Limb (tissue), 2 donors: ENCODE measurements at regions not wholly inside any gene's neighbourhood (a gene's known extent, or its start where the extent isn't known, plus 50 kb on each side); places are given as distances from the start of the nearest gene placed in this dataset.
"Not testable (repeated sequence)": the region's sequence is repeated elsewhere in the genome, so short reads cannot be mapped to it uniquely, and the experiment has no call there.

Source experiments
- DNase-seq, 2 donors: peaks; one replicate each; pipeline ENCODE4 v3.0.0-alpha.2; 2016; ENCODE audit errors: extremely low spot score in 2 of 2

DNA sequence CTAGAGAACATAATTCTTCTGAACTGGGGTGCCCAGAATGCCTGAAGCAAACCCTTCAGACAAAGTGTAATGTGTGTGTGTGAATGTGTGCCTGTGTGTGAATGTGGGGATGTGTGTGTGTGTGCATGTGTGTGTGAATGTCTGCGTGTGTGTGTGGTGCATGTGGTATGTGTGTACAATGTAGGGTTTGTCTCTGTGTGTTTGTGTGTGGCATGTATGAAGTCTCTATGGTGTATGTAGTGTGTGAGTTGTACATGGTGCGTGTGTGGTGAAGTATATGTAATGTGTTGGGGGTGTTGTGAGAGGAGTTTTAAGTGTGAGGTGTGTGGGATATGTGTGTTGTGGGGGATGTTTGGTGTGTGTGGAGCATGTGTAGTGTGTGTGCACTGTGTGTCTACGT is 129.3 kb upstream of the SOX11 start:
- no peak for DNase-seq

DNA sequence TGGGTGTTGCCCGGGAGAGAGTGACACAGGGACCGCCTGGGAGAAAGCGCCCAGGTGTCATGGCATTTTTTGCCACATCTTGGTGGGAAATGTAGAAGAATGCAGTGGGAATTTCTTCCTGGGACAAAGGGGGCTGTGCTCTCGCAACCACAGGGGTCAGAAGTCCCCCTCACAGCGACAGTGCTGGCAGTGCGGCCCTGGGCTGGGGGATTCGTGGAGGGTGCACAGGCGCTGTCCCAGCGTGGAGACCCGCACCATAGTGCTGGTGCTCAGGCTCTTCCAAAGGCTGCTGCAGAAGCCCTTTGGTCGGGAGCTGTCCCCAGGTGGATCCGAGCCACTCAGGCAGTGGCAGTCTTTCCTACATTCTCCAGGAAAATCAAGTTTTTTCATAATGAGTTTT is 128.8 kb upstream of the SOX11 start:
- DNase-seq, result no peak

GRCh38 chr2:5569256-5569655 is 122.9 kb upstream of the SOX11 start:
- DNase-seq, result no peak

DNA sequence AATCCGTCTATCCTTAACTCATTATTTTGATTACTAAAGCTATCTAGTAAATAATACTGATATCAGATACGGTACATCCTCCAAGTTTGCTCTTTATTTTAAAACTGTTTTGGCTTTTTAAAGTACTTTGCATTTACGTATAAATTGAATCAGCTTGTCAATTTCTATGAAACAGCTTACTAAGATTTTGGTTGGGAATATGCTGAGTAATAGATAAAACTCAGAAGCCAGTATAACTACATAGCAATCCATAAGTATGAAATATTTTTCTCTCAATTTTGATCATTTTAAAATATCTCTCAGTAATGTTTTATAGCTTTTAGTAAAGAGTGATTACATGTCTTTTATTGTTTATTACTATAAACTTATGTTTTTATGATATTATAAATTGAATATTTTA is 116.2 kb upstream of the SOX11 start:
- DNase-seq, result no peak

- DNase-seq, result no peak
Observed at GRCh38 chr2:5587766-5588165, 104.4 kb upstream of the SOX11 start.

- no peak for DNase-seq
Observed at GRCh38 chr2:5588601-5589000, 103.6 kb upstream of the SOX11 start.

GRCh38 chr2:5589183-5589582 is 103.0 kb upstream of the SOX11 start:
- DNase-seq, result no peak

DNA sequence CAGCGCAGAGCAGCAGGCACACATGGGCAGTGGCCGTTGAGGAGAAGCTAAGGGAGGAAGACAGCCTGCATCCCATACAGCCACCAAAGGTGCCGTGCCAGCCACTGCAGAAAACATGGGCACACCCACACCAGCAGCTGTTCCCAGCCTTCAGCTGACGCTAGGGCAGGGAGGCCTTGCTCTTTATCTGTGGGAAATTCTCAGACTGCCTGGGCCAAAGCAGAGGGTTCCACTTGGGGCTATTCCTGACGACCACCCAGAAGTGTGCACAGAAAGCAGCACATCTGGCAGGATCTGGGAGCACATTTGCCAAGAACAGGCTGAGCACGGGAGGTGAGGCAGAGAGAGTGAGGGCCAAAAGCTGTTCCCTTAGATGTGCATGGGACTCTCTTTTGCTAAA is 101.3 kb upstream of the SOX11 start:
- DNase-seq, result peak; percentile 43 to 68

- no peak for DNase-seq
Observed at GRCh38 chr2:5592916-5593315, 99.3 kb upstream of the SOX11 start.

- DNase-seq, result no peak
Observed at GRCh38 chr2:5594249-5594695, 97.9 kb upstream of the SOX11 start.

DNA sequence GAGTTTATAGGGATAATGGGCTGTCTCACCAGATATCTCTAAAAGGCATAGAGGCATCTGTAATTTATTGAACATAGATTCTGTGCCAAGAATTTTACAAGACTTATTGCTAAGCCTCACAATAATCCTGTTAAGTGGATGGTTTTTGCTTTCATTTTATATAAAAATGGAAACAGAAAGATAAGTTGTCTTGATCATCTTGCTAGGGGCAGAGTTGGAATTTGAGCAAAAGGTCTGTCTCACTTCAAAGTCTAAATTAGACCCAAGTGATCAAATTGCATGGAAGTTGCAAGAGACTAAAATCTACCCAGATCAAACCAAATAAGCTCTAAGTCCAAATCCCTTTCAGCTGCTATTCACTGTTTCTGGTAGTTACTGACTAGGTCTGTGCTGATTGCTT is 95.3 kb upstream of the SOX11 start:
- no peak for DNase-seq

GRCh38 chr2:5598156-5598555 is 94.0 kb upstream of the SOX11 start:
- DNase-seq, result no peak

GRCh38 chr2:5609201-5609600 is 83.0 kb upstream of the SOX11 start:
- DNase-seq, result no peak

DNA sequence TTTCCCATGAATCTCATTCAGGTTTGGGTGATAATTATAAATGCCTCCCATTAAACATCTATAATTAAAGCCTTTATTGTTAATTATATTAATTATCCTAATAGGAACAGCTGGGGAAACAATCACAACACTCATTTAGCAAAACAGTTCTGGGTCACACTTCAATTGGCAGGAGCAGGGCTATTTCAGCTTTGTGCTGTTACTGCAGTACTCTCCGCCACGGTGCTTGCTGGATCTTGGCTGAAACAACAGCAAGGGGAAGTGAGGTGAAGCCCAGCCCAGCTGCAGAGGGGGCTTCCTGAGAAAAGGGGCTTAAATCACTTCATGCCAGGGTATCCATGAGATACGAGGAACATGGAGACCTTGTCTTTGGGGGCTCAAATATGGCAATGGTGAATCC is 79.5 kb upstream of the SOX11 start:
- DNase-seq, result no peak

DNA sequence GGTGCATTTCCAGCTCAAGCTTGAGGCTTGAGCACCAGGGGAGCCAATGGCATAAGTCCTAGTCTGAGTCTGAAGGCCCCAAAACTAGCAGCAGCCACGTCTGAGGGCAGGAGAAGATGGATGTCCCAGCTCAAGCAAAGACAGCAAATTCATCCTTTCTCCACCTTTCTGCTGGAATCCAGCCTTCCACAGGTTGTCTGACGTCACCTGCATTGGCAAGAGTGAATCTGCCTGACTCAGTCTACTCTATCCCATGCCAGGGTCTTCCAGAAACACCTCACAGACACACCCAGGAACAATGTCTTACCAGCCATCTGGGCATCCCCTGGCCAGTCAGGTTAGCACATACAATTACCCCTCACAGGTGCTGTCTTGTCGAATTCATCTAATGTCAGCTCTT is 76.2 kb upstream of the SOX11 start:
- DNase-seq, result no peak

DNA sequence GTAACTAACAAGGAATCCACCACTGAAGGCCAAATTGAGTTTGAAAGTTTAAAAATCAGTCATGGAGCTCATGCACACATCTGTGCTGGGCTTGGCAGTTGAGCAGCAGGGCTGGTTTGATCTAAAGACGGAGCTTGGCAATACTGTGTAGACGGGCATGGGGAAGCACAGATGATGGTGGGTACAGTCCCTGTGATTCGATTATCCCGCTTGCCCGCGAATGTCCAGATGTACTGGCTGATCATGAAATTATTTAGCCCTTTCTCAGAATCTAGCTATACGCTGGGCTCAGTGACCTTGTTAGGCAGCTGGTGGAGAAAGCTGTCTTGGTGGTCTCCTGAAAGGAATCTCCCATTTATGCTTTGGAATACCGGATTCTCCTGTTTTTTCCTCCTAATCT is 74.8 kb upstream of the SOX11 start:
- no peak for DNase-seq

- peak in 1 of 2 donors; percentile 40 for DNase-seq
Observed at GRCh38 chr2:5617796-5618195, 74.4 kb upstream of the SOX11 start.

GRCh38 chr2:5618271-5618670 is 73.9 kb upstream of the SOX11 start:
- no peak for DNase-seq

GRCh38 chr2:5625556-5626065 is 66.6 kb upstream of the SOX11 start:
- not testable (repeated sequence) for DNase-seq

DNA sequence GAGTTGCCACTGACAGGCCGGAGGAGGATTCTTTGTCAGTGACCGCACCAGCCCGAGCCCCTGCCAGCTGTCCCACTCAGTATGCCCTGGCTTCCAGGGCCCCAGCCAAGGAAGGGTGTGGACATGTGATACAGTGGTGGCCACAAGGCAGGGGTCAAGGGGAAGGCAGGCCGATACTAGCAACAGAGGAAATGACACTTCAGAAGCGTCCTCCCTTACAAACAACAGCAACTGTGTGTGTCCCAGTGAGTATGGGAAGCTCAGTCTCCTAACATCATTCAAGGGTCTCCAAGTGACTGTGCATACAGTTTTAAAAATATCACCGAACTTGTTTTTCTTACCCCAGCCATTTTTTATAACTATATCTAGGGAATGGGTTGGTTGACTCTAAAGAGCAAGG is 63.7 kb upstream of the SOX11 start:
- DNase-seq, result not testable (repeated sequence)

DNA sequence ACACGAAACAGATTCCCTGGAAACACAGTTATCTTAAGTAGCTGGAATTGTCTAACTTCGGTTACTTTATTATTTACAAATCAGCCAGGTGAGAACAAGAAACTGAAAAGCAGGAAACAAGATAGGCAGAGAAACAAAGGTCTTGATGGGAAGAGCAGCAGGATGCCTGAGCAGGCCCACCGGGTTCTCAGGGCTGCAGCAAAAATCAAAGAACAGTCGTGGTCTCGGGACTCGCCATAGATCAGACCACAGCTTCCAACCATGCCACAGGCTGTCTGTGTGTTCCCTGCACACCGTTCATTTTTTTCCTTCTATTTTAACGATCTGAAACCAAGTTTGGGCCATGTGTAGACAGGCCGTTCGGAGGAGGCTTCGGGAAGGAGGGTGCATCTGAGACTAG is 62.7 kb upstream of the SOX11 start:
- DNase-seq, result not testable (repeated sequence)

DNA sequence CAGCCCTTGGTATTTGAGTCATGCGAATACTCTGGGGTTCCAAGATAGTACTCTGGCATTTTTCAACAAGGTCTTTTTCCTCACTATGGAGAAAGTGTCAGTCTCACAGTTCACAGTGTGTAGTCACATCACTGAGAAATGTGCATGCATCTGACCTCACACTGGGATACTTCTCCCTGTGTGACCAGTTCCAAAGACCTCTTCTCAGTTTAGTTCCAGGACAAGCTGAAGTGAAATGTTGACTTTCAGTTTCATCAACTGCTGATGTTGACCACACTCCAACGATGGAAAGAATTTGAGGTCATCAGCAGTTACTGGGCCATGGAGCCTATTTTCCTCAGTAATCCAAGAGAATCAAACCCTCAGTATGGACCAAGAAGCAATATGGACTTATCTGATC is 55.1 kb upstream of the SOX11 start:
- not testable (repeated sequence) for DNase-seq
